LNCaP clone FGC (cell line): ENCODE measurements at regions not wholly inside any gene's neighbourhood (a gene's known extent, or its start where the extent isn't known, plus 50 kb on each side); places are given as distances from the start of the nearest gene placed in this dataset.

Source experiments
- DNase-seq: peaks from one replicate; pipeline ENCODE4 v3.0.0-alpha.2; 2011; ENCODE audit warnings: low read depth
- H3K4me3 ChIP-seq: 2 replicates; pipeline ENCODE4 v1.5.1; 2011; ENCODE audit warnings: mild to moderate bottlenecking, low read depth, low read length, control low read depth
- TF ChIP-seq, protein P1 (sequence below): IDR thresholded peaks from 2 replicates; pipeline ENCODE4 v1.5.1; 2012; ENCODE audit warnings: mild to moderate bottlenecking; ENCODE audit not compliant: control insufficient read depth, insufficient read depth; ENCODE audit errors: extremely low read depth

DNA sequence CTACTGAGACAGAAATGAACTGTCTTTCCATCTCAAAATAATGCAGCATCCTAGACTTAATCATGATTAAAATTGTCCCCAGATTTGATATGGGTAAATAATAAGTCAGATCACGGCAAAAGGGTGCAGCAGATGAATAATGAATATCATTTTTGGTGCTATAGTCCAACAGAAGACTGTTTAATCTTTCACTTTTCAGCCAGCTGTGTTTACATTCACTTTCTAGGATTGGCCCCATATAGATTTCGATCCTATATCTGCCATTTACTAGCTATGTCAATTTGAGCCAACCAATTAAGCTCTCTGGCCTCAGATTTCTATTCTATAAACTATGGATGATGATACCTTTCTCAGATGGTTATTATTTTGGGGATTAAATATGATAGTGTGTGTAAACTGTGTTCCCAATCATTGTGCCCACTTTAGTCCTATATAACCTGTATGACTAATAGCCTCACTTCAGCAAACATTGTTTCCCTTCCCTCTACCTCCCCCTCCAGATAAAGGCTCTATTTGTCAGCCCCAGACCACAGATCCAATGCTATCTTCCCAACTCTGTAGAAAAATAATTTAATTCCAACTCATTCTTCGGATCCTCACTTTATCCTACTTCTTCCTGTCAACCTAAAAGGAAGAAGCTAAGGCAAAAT lies 53.6 kb upstream of the NT5E start:
- TF ChIP-seq, protein P1, sequence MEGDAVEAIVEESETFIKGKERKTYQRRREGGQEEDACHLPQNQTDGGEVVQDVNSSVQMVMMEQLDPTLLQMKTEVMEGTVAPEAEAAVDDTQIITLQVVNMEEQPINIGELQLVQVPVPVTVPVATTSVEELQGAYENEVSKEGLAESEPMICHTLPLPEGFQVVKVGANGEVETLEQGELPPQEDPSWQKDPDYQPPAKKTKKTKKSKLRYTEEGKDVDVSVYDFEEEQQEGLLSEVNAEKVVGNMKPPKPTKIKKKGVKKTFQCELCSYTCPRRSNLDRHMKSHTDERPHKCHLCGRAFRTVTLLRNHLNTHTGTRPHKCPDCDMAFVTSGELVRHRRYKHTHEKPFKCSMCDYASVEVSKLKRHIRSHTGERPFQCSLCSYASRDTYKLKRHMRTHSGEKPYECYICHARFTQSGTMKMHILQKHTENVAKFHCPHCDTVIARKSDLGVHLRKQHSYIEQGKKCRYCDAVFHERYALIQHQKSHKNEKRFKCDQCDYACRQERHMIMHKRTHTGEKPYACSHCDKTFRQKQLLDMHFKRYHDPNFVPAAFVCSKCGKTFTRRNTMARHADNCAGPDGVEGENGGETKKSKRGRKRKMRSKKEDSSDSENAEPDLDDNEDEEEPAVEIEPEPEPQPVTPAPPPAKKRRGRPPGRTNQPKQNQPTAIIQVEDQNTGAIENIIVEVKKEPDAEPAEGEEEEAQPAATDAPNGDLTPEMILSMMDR, result no peak
- no peak overlapping the region for H3K4me3 ChIP-seq
- no peak for DNase-seq

- DNase-seq, result no peak
- TF ChIP-seq, protein P1, result no peak
- no peak overlapping the region for H3K4me3 ChIP-seq
These were observed 54.1 kb upstream of the NT5E start for GRCh38 chr6:85395746-85396145.

DNA sequence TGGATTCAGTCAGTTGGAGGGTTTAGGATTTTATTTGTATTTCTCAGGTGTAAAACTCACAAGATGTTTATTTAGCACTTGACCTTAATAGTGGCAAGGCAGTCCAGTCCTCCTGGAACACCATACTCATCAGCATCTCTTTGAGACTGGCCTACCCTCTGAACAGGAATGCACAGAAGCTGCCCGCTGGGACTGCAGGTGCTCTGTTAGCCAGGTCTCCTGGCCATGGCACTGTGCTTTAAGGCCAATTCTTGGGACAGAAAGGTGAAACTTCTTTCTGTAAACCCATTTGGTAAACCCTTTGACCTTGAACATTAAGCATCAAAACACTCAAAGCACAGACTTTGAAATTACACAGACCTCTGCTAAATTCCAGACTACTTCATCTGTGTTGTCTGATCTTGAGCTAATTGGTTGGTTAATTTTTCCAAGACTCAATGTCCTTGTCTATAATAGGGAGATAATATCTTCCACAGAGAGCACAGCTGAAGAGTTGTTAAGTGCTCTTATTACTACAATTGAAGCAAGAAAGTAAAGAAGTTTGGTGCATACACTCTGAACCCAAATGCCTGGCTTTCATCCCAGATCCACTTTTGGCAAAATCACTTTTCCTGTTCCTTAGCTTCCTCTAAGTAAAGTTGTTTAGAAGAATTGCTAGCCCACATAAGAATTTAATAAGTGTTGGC lies 54.9 kb upstream of the NT5E start:
- DNase-seq, result peak; percentile 48
- TF ChIP-seq, protein P1, result no peak
- no peak overlapping the region for H3K4me3 ChIP-seq

GRCh38 chr6:85394199-85394598 lies 55.7 kb upstream of the NT5E start:
- DNase-seq, result no peak
- no peak overlapping the region for H3K4me3 ChIP-seq
- TF ChIP-seq, protein P1, result no peak

DNA sequence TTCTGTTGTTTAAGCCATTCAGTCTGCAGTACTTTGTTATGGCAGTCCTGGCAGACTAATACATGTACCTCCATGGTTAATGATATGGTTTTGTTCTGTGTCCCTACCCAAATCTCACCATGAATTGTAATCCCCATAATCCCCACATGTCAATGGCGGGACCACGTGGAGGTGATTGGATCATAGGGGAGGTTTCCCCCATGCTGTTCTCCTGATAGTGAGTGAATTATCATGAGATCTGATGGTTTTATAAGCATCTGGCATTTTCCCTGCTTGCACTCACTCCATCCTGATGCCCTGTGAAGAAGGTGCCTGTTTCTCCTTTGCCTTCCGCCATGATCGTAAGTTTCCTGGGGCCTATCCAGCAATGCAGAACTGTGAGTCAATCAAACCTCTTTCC lies 57.5 kb upstream of the NT5E start:
- TF ChIP-seq, protein P1, result no peak
- no peak for DNase-seq
- no peak overlapping the region for H3K4me3 ChIP-seq

DNA sequence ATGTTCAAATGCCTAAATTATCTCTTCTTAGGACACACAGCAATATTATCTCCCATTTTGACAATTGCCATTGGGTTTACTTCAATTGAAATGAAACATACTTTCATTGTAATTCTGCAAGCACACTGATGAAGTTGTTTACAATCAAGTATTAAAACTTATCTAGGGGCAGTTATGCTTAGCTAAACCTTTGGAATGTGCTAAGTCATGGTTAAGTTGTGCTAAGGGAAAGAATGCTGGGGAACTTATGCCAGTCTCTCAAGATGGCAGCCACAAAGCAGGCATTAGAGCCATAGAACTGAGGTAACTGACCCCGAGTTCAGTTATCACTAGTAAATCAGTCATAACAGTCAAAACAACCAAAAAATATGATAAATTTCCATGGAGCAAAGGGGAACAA lies 59.1 kb upstream of the NT5E start:
- TF ChIP-seq, protein P1, result no peak
- H3K4me3 ChIP-seq, result no peak overlapping the region
- DNase-seq, result no peak
